GM12878 (cell line): ENCODE measurements at regions not wholly inside any gene's neighbourhood (a gene's known extent, or its start where the extent isn't known, plus 50 kb on each side); places are given as distances from the start of the nearest gene placed in this dataset.

Experiments
- ATAC-seq: fragments of 200-7000 bp; cut with Tn5 transposase; 3 replicates; pipeline ENCODE4 v1.9.1; 2020; ENCODE audit warnings: mild to moderate bottlenecking, moderate library complexity
- BruUV-seq: library from RNA; stranded (reverse); fragments of 400-500 nt; replicated peaks from 2 replicates; lab custom pipeline; 2021; lab: Mats Ljungman, UMichigan
- CTCF ChIA-PET: fragments of 300-600 bp; sonication (Branson Sonifier 250); formaldehyde crosslinking; extraction: SDS; loops from one replicate; lab custom pipeline; 2021; ENCODE audit warnings: inconsistent platforms; lab: Yijun Ruan, JAX
- POLR2A ChIA-PET: fragments of 350-600 bp; formaldehyde crosslinking; extraction: SDS; loops from one replicate; lab custom pipeline; 2021; ENCODE audit warnings: inconsistent platforms; lab: Charles Lee
- RAD21 ChIA-PET: fragments of 300-600 bp; sonication (Branson Sonifier 250); formaldehyde crosslinking; loops from one replicate; lab custom pipeline; 2023; ENCODE audit warnings: antibody characterized with exemption; ENCODE audit not compliant: unreplicated experiment; lab: Charles Lee
- SMC1A ChIA-PET: fragments of 300-600 bp; sonication (Branson Sonifier 250); formaldehyde crosslinking; loops from one replicate; lab custom pipeline; 2023; ENCODE audit not compliant: unreplicated experiment, uncharacterized antibody; lab: Charles Lee
- DNase-seq: peaks from one replicate; pipeline ENCODE4 v3.0.0-alpha.2; 2011; ENCODE audit warnings: low read depth, low spot score
- FAIRE-seq: peaks from 3 replicates; lab custom pipeline; 2011; peaks lifted over from hg19 to GRCh38; lab: Jason Lieb, UNC
- H2AFZ ChIP-seq: 2 replicates; pipeline ENCODE4 v1.6.0; 2011; ENCODE audit warnings: low read depth, low read length, control low read depth; ENCODE audit not compliant: control insufficient read depth
- H3K27ac ChIP-seq: 2 replicates; pipeline ENCODE4 v1.5.1; 2011; ENCODE audit warnings: control low read depth; ENCODE audit not compliant: control insufficient read depth, insufficient read depth
- H3K27me3 ChIP-seq, 2 experiments: replicated peaks in 1 of 2; 2 replicates each; pipeline versions ENCODE4 v1.6.0 to v1.6.1; 2011; ENCODE audit warnings: low read length in 1 of 2; ENCODE audit not compliant: control insufficient read depth in 2 of 2, insufficient read depth in 2 of 2
- H3K36me3 ChIP-seq, 2 experiments: 2 replicates each; pipeline ENCODE4 v1.5.1; 2011; ENCODE audit warnings: low read length in 1 of 2; ENCODE audit not compliant: control insufficient read depth in 2 of 2, insufficient read depth in 2 of 2
- H3K4me1 ChIP-seq: 2 replicates; pipeline ENCODE4 v1.6.1; 2011; ENCODE audit warnings: mild to moderate bottlenecking, low read length, moderate library complexity, mixed read lengths; ENCODE audit not compliant: control insufficient read depth, insufficient read depth
- H3K4me2 ChIP-seq: 2 replicates; pipeline ENCODE4 v1.6.0; 2011; ENCODE audit warnings: control low read depth; ENCODE audit not compliant: control insufficient read depth, insufficient read depth
- H3K4me3 ChIP-seq: fragments of 200-600 bp; sonication (generic); 2 replicates; pipeline ENCODE4 v1.5.1; 2016
- H3K79me2 ChIP-seq: 2 replicates; pipeline ENCODE4 v1.6.0; 2011; ENCODE audit warnings: low read length; ENCODE audit not compliant: control insufficient read depth, insufficient read depth
- H3K9ac ChIP-seq: 2 replicates; pipeline ENCODE4 v1.8.0; 2011; ENCODE audit warnings: low read length, control low read depth, mixed read lengths; ENCODE audit not compliant: control insufficient read depth, insufficient read depth
- H3K9me3 ChIP-seq: replicated peaks from 3 replicates; pipeline ENCODE4 v1.5.1; 2011; ENCODE audit warnings: mild to moderate bottlenecking, low read length; ENCODE audit not compliant: control insufficient read depth, insufficient read depth
- H4K20me1 ChIP-seq: 2 replicates; pipeline ENCODE4 v1.6.0; 2011; ENCODE audit not compliant: control insufficient read depth, insufficient read depth
- BMI1 ChIP-seq: fragments of 450-650 bp; IDR thresholded peaks from 2 replicates; pipeline ENCODE4 v1.6.1; 2016; ENCODE audit warnings: mild to moderate bottlenecking, moderate library complexity, borderline replicate concordance
- CBFB ChIP-seq: IDR thresholded peaks from 2 replicates; pipeline ENCODE4 v1.6.1; 2016; ENCODE audit warnings: antibody characterized with exemption, low read depth
- CREB1 ChIP-seq: IDR thresholded peaks from 2 replicates; pipeline ENCODE4 v1.6.1; 2012; ENCODE audit warnings: low read depth, mild to moderate bottlenecking, inconsistent platforms
- FOS ChIP-seq: IDR thresholded peaks from 3 replicates; pipeline ENCODE4 v1.6.1; 2011; ENCODE audit warnings: borderline replicate concordance; ENCODE audit not compliant: insufficient read length; ENCODE audit errors: extremely low read depth
- HDAC2 ChIP-seq: fragments of 200-600 bp; sonication (generic); IDR thresholded peaks from 2 replicates; pipeline ENCODE4 v1.6.1; 2017
- HDAC6 ChIP-seq: fragments of 200-600 bp; sonication (generic); IDR thresholded peaks from one replicate; pipeline ENCODE4 v1.8.0; 2017; ENCODE audit warnings: antibody characterized with exemption; ENCODE audit not compliant: unreplicated experiment
- MTA3 ChIP-seq: IDR thresholded peaks from 2 replicates; pipeline ENCODE4 v1.6.1; 2012; ENCODE audit warnings: low read length, inconsistent platforms, borderline replicate concordance
- MYC ChIP-seq: IDR thresholded peaks from 2 replicates; pipeline ENCODE4 v1.6.1; 2011; ENCODE audit warnings: mild to moderate bottlenecking, low read length, moderate library complexity, inconsistent platforms; ENCODE audit not compliant: insufficient read depth, insufficient replicate concordance, insufficient read length, severe bottlenecking
- TCF3 ChIP-seq: IDR thresholded peaks from 2 replicates; pipeline ENCODE4 v1.6.1; 2012; ENCODE audit warnings: low read depth, mild to moderate bottlenecking, low read length, borderline replicate concordance; ENCODE audit not compliant: insufficient read depth
- ZNF274 ChIP-seq: IDR thresholded peaks from one replicate; pipeline ENCODE4 v1.8.0; 2011; ENCODE audit not compliant: insufficient read length, insufficient read depth
- WGBS: methylation state at CpG from one replicate; pipeline ENCODE4 v1.1.6; 2016; ENCODE audit warnings: low lambda C conversion rate; ENCODE audit not compliant: insufficient replicate concordance, insufficient coverage; ENCODE audit errors: missing lambda C conversion rate; 5-methylcytosine and 5-hydroxymethylcytosine counted together
- in situ Hi-C: fragments of 300-500 bp; cut with MboI; formaldehyde crosslinking; loops from 9 replicates; pipeline ENCODE4 v1.14.3; 2018; ENCODE audit warnings: mixed read lengths
- intact Hi-C: fragments of 100-400 bp; cut with micrococcal nuclease; formaldehyde crosslinking; loops from one replicate; pipeline ENCODE4 v1.14.2; 2022; ENCODE audit not compliant: unreplicated experiment
- TF ChIP-seq, protein P1 (sequence below): fragments of 450-650 bp; formaldehyde crosslinking; IDR thresholded peaks from 2 replicates; pipeline ENCODE4 v1.4.0; 2022; ENCODE audit warnings: mild to moderate bottlenecking, moderate library complexity
- TF ChIP-seq, protein P2 (sequence below): IDR thresholded peaks from 2 replicates; pipeline ENCODE4 v1.6.1; 2011; ENCODE audit warnings: borderline replicate concordance, low read depth, mild to moderate bottlenecking, moderate library complexity, mixed read lengths, low read length; ENCODE audit not compliant: insufficient read depth; ENCODE audit errors: extremely low read length
- TF ChIP-seq, protein P3 (sequence below): fragments of 450-650 bp; IDR thresholded peaks from 2 replicates; pipeline ENCODE4 v1.6.1; 2018; ENCODE audit warnings: mild to moderate bottlenecking, low read depth, moderate library complexity; ENCODE audit not compliant: partially characterized antibody
- TF ChIP-seq, protein P4 (sequence below): fragments of 450-650 bp; IDR thresholded peaks from 2 replicates; pipeline ENCODE4 v1.6.1; 2018; ENCODE audit warnings: borderline replicate concordance, mild to moderate bottlenecking; ENCODE audit not compliant: partially characterized antibody

DNA sequence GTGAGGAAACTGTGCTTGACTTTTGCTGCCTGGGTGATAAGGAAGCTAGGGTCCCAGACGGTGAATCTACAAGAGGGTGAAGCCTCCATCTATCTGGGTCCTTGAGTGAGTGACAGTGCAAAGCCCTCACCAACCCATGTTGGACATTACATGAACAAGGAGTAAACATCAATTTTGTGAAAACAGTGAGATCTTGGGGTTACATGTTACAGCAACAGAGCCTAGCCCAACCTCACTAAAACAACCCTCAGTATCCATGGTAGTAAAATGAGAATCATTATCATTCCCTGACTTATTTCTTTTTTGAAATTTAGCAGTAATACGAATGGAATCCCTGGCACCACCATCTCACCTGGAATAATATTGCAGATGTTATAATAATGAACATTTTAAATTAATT is 103.4 kb downstream of the TSN start:
- RAD21 ChIA-PET, result no interaction called here
- WGBS, result 36% methylated on average over 2 of the region's 2 CpGs
- TF ChIP-seq FOS (no peak), HDAC6 (no peak), BMI1 (no peak), HDAC2 (no peak), CREB1 (no peak), MYC (no peak), TCF3 (no peak), ZNF274 (no peak), CBFB (no peak), MTA3 (no peak)
- TF ChIP-seq, protein P1, sequence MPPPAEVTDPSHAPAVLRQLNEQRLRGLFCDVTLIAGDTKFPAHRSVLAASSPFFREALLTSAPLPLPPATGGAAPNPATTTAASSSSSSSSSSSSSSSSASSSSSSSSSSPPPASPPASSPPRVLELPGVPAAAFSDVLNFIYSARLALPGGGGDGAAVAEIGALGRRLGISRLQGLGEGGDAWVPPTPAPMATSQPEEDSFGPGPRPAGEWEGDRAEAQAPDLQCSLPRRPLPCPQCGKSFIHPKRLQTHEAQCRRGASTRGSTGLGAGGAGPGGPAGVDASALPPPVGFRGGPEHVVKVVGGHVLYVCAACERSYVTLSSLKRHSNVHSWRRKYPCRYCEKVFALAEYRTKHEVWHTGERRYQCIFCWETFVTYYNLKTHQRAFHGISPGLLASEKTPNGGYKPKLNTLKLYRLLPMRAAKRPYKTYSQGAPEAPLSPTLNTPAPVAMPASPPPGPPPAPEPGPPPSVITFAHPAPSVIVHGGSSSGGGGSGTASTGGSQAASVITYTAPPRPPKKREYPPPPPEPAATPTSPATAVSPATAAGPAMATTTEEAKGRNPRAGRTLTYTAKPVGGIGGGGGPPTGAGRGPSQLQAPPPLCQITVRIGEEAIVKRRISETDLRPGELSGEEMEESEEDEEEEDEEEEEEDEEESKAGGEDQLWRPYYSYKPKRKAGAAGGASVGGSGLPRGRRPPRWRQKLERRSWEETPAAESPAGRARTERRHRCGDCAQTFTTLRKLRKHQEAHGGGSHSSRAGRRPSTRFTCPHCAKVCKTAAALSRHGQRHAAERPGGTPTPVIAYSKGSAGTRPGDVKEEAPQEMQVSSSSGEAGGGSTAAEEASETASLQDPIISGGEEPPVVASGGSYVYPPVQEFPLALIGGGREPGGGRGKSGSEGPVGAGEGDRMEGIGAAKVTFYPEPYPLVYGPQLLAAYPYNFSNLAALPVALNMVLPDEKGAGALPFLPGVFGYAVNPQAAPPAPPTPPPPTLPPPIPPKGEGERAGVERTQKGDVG (CRISPR knock-in tag), result no peak
- TF ChIP-seq, protein P2, sequence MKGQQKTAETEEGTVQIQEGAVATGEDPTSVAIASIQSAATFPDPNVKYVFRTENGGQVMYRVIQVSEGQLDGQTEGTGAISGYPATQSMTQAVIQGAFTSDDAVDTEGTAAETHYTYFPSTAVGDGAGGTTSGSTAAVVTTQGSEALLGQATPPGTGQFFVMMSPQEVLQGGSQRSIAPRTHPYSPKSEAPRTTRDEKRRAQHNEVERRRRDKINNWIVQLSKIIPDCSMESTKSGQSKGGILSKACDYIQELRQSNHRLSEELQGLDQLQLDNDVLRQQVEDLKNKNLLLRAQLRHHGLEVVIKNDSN, result no peak
- TF ChIP-seq, protein P3, sequence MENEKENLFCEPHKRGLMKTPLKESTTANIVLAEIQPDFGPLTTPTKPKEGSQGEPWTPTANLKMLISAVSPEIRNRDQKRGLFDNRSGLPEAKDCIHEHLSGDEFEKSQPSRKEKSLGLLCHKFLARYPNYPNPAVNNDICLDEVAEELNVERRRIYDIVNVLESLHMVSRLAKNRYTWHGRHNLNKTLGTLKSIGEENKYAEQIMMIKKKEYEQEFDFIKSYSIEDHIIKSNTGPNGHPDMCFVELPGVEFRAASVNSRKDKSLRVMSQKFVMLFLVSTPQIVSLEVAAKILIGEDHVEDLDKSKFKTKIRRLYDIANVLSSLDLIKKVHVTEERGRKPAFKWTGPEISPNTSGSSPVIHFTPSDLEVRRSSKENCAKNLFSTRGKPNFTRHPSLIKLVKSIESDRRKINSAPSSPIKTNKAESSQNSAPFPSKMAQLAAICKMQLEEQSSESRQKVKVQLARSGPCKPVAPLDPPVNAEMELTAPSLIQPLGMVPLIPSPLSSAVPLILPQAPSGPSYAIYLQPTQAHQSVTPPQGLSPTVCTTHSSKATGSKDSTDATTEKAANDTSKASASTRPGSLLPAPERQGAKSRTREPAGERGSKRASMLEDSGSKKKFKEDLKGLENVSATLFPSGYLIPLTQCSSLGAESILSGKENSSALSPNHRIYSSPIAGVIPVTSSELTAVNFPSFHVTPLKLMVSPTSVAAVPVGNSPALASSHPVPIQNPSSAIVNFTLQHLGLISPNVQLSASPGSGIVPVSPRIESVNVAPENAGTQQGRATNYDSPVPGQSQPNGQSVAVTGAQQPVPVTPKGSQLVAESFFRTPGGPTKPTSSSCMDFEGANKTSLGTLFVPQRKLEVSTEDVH, result no peak
- TF ChIP-seq, protein P4, sequence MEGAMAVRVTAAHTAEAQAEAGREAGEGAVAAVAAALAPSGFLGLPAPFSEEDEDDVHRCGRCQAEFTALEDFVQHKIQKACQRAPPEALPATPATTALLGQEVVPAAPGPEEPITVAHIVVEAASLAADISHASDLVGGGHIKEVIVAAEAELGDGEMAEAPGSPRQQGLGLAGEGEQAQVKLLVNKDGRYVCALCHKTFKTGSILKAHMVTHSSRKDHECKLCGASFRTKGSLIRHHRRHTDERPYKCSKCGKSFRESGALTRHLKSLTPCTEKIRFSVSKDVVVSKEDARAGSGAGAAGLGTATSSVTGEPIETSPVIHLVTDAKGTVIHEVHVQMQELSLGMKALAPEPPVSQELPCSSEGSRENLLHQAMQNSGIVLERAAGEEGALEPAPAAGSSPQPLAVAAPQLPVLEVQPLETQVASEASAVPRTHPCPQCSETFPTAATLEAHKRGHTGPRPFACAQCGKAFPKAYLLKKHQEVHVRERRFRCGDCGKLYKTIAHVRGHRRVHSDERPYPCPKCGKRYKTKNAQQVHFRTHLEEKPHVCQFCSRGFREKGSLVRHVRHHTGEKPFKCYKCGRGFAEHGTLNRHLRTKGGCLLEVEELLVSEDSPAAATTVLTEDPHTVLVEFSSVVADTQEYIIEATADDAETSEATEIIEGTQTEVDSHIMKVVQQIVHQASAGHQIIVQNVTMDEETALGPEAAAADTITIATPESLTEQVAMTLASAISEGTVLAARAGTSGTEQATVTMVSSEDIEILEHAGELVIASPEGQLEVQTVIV, result no peak
- Histone ChIP-seq H3K27ac (no peak overlapping the region), H3K4me3 (no peak overlapping the region), H3K4me1 (no peaks in the 10 kb centered on the region), H3K27me3 (no peaks in the 10 kb centered on the region; a peak in 1 of 4 replicates), H3K9me3 (no peaks in the 10 kb centered on the region), H2AFZ (no peak overlapping the region), H3K4me2 (no peak overlapping the region), H4K20me1 (no peaks in the 10 kb centered on the region), H3K9ac (no peak overlapping the region), H3K79me2 (no peaks in the 10 kb centered on the region), H3K36me3 (no peaks in the 10 kb centered on the region)
- ATAC-seq, result no peak
- POLR2A ChIA-PET, result no interaction called here
- CTCF ChIA-PET, result no interaction called here
- in situ Hi-C loops, result no loop called here
- SMC1A ChIA-PET, result no interaction called here
- intact Hi-C loops, result no loop called here
- no peak for FAIRE-seq
- DNase-seq, result no peak
- BruUV-seq, result no TSS peak
